ENCODE measurements at regions not wholly inside any gene's neighbourhood (a gene's known extent, or its start where the extent isn't known, plus 50 kb on each side); places are given as distances from the start of the nearest gene placed in this dataset.

- no peak for DNase-seq
Measured at GRCh38 chr11:37804666-37805065, 1206.6 kb upstream of the RAG2 start.

- DNase-seq, result no peak
Measured at GRCh38 chr11:37788141-37788877, 1190.3 kb upstream of the RAG2 start.

GRCh38 chr11:37786214-37786755, 1188.2 kb upstream of the RAG2 start:
- DNase-seq, result no peak

- no peak for DNase-seq
Measured at GRCh38 chr11:37774441-37774840, 1176.4 kb upstream of the RAG2 start.

GRCh38 chr11:37770145-37770544, 1172.1 kb upstream of the RAG2 start:
- no peak for DNase-seq

- no peak for DNase-seq
Measured at GRCh38 chr11:37762079-37762478, 1164.0 kb upstream of the RAG2 start.

- no peak for DNase-seq
Measured at GRCh38 chr11:37755521-37755920, 1157.5 kb upstream of the RAG2 start.

- DNase-seq, result no peak
Measured at GRCh38 chr11:37748641-37749040, 1150.6 kb upstream of the RAG2 start.

GRCh38 chr11:37747121-37747520, 1149.1 kb upstream of the RAG2 start:
- no peak for DNase-seq

GRCh38 chr11:37727371-37727770, 1129.3 kb upstream of the RAG2 start:
- DNase-seq, result no peak

- DNase-seq, result no peak
Measured at GRCh38 chr11:37724315-37724714, 1126.3 kb upstream of the RAG2 start.

GRCh38 chr11:37721485-37721884, 1123.4 kb upstream of the RAG2 start:
- DNase-seq, result no peak

- DNase-seq, result no peak
Measured at GRCh38 chr11:37718431-37718999, 1120.5 kb upstream of the RAG2 start.

GRCh38 chr11:37712251-37712650, 1114.2 kb upstream of the RAG2 start:
- no peak for DNase-seq

GRCh38 chr11:37710031-37710430, 1112.0 kb upstream of the RAG2 start:
- DNase-seq, result peak in 1 of 56 donors; percentile 4

GRCh38 chr11:37704791-37705190, 1106.8 kb upstream of the RAG2 start:
- DNase-seq, result no peak

- DNase-seq, result no peak
Measured at GRCh38 chr11:37699644-37700043, 1101.6 kb upstream of the RAG2 start.

GRCh38 chr11:37695283-37695682, 1097.2 kb upstream of the RAG2 start:
- no peak for DNase-seq

GRCh38 chr11:37689951-37690350, 1091.9 kb upstream of the RAG2 start:
- DNase-seq, result no peak

GRCh38 chr11:37688456-37688855, 1090.4 kb upstream of the RAG2 start:
- DNase-seq, result no peak

- DNase-seq, result no peak
Measured at GRCh38 chr11:37687130-37687529, 1089.1 kb upstream of the RAG2 start.

GRCh38 chr11:37671321-37671720, 1073.3 kb upstream of the RAG2 start:
- no peak for DNase-seq

GRCh38 chr11:37666960-37667359, 1068.9 kb upstream of the RAG2 start:
- DNase-seq, result no peak
